ENCODE measurements at regions not wholly inside any gene's neighbourhood (a gene's known extent, or its start where the extent isn't known, plus 50 kb on each side); places are given as distances from the start of the nearest gene placed in this dataset.

DNA sequence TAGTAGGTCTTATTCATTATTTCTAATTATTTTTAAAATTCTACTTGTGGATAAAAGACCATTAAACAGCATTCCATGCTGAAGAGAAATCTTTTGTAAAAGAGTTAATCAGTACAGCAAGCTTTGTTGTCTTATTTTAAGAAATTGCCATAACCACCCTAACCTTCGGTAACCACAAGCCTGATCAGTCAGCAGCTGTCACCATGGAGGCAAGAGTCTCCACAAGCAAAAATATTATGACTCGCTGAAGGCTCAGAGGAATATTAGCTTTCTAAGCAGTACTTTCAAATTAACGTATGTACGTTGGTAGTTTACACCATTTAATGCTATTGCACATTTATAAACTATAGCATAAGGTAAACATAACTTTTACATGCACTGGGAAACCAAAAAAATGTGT lies 650.5 kb upstream of the LINC00305 start:
- H3K27me3 ChIP-seq, result no peaks in the 10 kb centered on the region
- no peaks in the 10 kb centered on the region for H3K4me1 ChIP-seq
- H3K27ac ChIP-seq, result no peak overlapping the region
- intact Hi-C loops (cut with DNase I; ENCODE audit: low total_unique reads), result no loop called here
- H3K4me3 ChIP-seq, result no peak overlapping the region
- no peaks in the 10 kb centered on the region for H3K9me3 ChIP-seq
- H3K36me3 ChIP-seq, result no peaks in the 10 kb centered on the region
- no peak for TF ChIP-seq POLR2A (IDR thresholded peaks at IDR 0.05)
- TF ChIP-seq, protein P1, sequence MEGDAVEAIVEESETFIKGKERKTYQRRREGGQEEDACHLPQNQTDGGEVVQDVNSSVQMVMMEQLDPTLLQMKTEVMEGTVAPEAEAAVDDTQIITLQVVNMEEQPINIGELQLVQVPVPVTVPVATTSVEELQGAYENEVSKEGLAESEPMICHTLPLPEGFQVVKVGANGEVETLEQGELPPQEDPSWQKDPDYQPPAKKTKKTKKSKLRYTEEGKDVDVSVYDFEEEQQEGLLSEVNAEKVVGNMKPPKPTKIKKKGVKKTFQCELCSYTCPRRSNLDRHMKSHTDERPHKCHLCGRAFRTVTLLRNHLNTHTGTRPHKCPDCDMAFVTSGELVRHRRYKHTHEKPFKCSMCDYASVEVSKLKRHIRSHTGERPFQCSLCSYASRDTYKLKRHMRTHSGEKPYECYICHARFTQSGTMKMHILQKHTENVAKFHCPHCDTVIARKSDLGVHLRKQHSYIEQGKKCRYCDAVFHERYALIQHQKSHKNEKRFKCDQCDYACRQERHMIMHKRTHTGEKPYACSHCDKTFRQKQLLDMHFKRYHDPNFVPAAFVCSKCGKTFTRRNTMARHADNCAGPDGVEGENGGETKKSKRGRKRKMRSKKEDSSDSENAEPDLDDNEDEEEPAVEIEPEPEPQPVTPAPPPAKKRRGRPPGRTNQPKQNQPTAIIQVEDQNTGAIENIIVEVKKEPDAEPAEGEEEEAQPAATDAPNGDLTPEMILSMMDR (IDR thresholded peaks at IDR 0.05), result no peak
- no peak for DNase-seq

DNA sequence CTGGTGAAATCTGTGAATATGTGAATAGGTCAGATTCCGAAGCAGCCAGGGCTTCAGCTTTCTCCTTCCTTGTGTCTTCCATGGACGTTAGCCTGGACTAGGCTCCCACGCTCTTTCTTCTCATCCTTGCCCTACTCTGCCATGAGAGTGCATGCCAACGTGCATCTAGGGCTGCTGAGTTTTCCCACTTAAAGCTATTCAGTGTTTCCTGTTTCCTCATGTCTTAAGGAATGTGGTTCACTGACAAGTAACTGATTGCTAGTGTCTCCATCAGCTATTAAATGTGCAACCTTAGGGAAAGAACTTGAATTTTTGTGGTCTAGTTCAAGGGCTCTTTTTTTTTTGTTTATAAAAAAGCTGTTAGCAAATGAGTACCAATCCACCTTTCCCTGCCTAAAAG lies 642.3 kb upstream of the LINC00305 start:
- no peak overlapping the region for H3K4me3 ChIP-seq
- no peak for TF ChIP-seq POLR2A (IDR thresholded peaks at IDR 0.05)
- TF ChIP-seq, protein P1 (IDR thresholded peaks at IDR 0.05), result no peak
- H3K27ac ChIP-seq, result no peak overlapping the region
- no peak for DNase-seq
- intact Hi-C loops (cut with DNase I; ENCODE audit: low total_unique reads), result no loop called here
- no peaks in the 10 kb centered on the region for H3K36me3 ChIP-seq
- no peaks in the 10 kb centered on the region for H3K27me3 ChIP-seq
- H3K4me1 ChIP-seq, result no peaks in the 10 kb centered on the region
- no peaks in the 10 kb centered on the region for H3K9me3 ChIP-seq

DNA sequence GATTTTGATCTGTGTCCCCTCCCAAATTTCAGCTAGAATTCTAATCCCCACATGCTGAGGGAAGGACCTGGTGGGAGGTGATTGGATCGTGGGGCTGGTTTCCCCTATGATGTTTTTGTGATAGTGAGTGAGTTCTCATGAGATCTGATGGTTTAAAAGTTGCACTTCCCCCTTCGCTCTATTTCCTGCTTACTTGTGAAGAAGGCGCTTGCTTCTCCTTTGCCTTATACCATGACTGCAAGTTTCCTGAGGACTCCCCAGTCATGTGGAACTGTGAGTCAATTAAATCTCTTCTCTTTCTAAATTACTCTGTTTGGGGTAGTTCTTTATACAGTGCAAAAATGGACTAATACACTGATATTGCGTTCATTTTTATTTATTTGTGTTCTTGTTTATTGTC lies 636.8 kb upstream of the LINC00305 start:
- H3K9me3 ChIP-seq, result no peaks in the 10 kb centered on the region
- H3K27me3 ChIP-seq, result no peaks in the 10 kb centered on the region
- no peak overlapping the region for H3K27ac ChIP-seq
- H3K4me1 ChIP-seq, result no peaks in the 10 kb centered on the region
- no peak overlapping the region for H3K4me3 ChIP-seq
- TF ChIP-seq POLR2A (IDR thresholded peaks at IDR 0.05), result no peak
- TF ChIP-seq, protein P1 (IDR thresholded peaks at IDR 0.05), result no peak
- intact Hi-C loops (cut with DNase I; ENCODE audit: low total_unique reads), result no loop called here
- DNase-seq, result no peak
- H3K36me3 ChIP-seq, result no peaks in the 10 kb centered on the region

DNA sequence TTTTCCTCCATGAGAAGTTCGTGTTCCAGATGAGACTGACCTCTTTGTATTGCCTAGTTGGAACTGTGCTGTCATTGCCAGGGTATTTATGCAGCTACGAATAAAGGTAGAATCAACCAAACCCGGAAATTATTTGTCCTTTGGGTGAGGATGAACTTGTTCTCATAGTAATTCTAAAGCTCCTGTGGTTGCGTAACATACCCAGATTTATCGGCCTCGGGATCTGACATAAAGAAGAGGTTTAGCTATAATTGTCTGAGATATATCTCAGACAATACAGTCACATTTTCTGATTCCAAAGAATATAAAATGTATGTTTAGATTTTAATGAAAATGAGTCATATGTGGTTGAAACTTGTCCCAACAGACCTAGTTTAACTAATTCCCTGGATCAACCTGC lies 628.7 kb upstream of the LINC00305 start:
- Histone ChIP-seq H3K4me1 (no peaks in the 10 kb centered on the region), H3K9me3 (no peaks in the 10 kb centered on the region), H3K27me3 (no peaks in the 10 kb centered on the region), H3K27ac (no peak overlapping the region), H3K4me3 (no peak overlapping the region), H3K36me3 (no peaks in the 10 kb centered on the region)
- intact Hi-C loops (cut with DNase I; ENCODE audit: low total_unique reads), result no loop called here
- no peak for DNase-seq
- TF ChIP-seq POLR2A (IDR thresholded peaks at IDR 0.05), result no peak
- TF ChIP-seq, protein P1 (IDR thresholded peaks at IDR 0.05), result no peak

DNA sequence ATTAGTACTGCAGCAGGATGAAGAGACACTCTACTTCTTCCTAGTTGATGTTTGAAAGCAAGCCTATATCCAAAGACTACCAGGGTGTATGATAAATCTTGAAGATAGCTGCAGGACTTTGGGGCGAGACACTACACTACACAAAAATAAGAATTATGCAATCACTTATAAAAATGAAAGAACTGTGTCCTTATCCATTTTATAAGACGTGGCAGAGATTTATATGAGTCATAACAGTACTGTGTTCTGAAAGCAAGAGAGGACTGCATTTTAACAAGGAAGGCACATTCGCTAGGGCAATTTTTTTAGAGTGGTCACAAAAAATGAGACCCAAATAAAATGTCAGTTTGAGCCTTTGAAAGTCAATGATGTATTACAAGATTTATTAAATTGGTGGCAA lies 617.0 kb upstream of the LINC00305 start:
- no peaks in the 10 kb centered on the region for H3K36me3 ChIP-seq
- H3K4me3 ChIP-seq, result no peak overlapping the region
- H3K4me1 ChIP-seq, result no peaks in the 10 kb centered on the region
- intact Hi-C loops (cut with DNase I; ENCODE audit: low total_unique reads), result no loop called here
- TF ChIP-seq, protein P1 (IDR thresholded peaks at IDR 0.05), result no peak
- no peak for TF ChIP-seq POLR2A (IDR thresholded peaks at IDR 0.05)
- H3K9me3 ChIP-seq, result no peaks in the 10 kb centered on the region
- H3K27ac ChIP-seq, result no peak overlapping the region
- DNase-seq, result no peak
- no peaks in the 10 kb centered on the region for H3K27me3 ChIP-seq
